GM13977 (cell line): ENCODE measurements at regions not wholly inside any gene's neighbourhood (a gene's known extent, or its start where the extent isn't known, plus 50 kb on each side); places are given as distances from the start of the nearest gene placed in this dataset.
"Not testable (repeated sequence)": the region's sequence is repeated elsewhere in the genome, so short reads cannot be mapped to it uniquely, and the experiment has no call there.

Experiments
- DNase-seq: peaks from one replicate; pipeline ENCODE4 v3.0.0; 2012; ENCODE audit warnings: low spot score
- CTCF ChIP-seq: IDR thresholded peaks from 2 replicates; pipeline ENCODE4 v1.5.1; 2012; ENCODE audit warnings: mild to moderate bottlenecking, control low read depth; ENCODE audit not compliant: insufficient read depth; ENCODE audit errors: extremely low read depth, missing control alignments
- in situ Hi-C: fragments of 300-500 bp; cut with MboI; formaldehyde crosslinking; loops from one replicate; pipeline ENCODE4 v1.12.0; 2022; ENCODE audit warnings: low sequenced_read_pairs, low pct_unique_long_range_greater_than_20kb, mixed read lengths, inconsistent platforms; ENCODE audit not compliant: unreplicated experiment

GRCh38 chr7:56811081-56811480 is 321.2 kb downstream of the ZNF479 start:
- DNase-seq: peak; percentile 4
- in situ Hi-C loops: no loop called here
- no peak for TF ChIP-seq CTCF

- no peak for DNase-seq
- in situ Hi-C loops: no loop called here
- no peak for TF ChIP-seq CTCF
Measured at GRCh38 chr7:56810466-56810865, 321.8 kb downstream of the ZNF479 start.

GRCh38 chr7:56809734-56810133 is 322.5 kb downstream of the ZNF479 start:
- DNase-seq, in situ Hi-C loops: not testable (repeated sequence)

- in situ Hi-C loops, DNase-seq: not testable (repeated sequence)
Measured at GRCh38 chr7:56804755-56805064, 327.5 kb downstream of the ZNF479 start.

GRCh38 chr7:56803965-56804754 is 328.1 kb downstream of the ZNF479 start:
- in situ Hi-C loops, DNase-seq: not testable (repeated sequence)

- in situ Hi-C loops, DNase-seq: not testable (repeated sequence)
Measured at GRCh38 chr7:56803336-56803735, 328.9 kb downstream of the ZNF479 start.

- in situ Hi-C loops, DNase-seq: not testable (repeated sequence)
Measured at GRCh38 chr7:56802191-56802590, 330.0 kb downstream of the ZNF479 start.

GRCh38 chr7:56801774-56802173 is 330.5 kb downstream of the ZNF479 start:
- DNase-seq, in situ Hi-C loops: not testable (repeated sequence)

- in situ Hi-C loops, DNase-seq: not testable (repeated sequence)
Measured at GRCh38 chr7:56798876-56799275, 333.4 kb downstream of the ZNF479 start.

GRCh38 chr7:56787474-56787873 is 344.8 kb downstream of the ZNF479 start:
- in situ Hi-C loops, DNase-seq: not testable (repeated sequence)
